Sciatic nerve (tissue), 2 donors: ENCODE measurements at regions not wholly inside any gene's neighbourhood (a gene's known extent, or its start where the extent isn't known, plus 50 kb on each side); places are given as distances from the start of the nearest gene placed in this dataset.

Experiments used
- ATAC-seq: fragments of 200-7000 bp; cut with Tn5 transposase; one replicate; pipeline ENCODE4 v1.9.1; 2020; ENCODE audit warnings: mild to moderate bottlenecking, moderate library complexity
- DNase-seq: peaks from one replicate; pipeline ENCODE4 v3.0.0-alpha.2; 2020; ENCODE audit warnings: low spot score
- intact Hi-C: fragments of 100-400 bp; cut with DNase I; formaldehyde crosslinking; loops from one replicate; pipeline ENCODE4 v1.14.2; 2022
- donor health status: DM: no; HTN: no; CAD: no.
- donor health status: DM: no; HTN: no; CAD: no.

DNA sequence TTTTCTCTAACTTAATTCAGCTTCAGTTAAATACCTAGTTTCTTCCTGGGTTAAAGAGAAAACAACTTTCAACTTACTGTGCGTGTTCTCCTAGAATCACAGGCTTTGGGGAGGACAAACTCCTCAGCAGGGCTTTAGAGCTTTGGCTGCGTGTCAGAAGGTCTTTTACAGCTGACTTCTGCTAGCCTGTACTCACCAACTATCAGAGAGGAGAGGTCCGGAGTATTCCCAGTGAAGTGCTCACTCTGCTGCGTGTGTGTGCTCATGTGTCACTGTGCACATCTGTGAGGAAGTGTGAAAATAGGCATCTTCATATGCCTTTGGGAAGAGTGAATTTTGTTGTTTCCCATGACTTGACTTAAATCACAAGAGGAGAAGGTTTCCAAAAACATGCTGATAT lies 423.2 kb upstream of the SGCD start:
- ATAC-seq (no peak), DNase-seq (no peak)
- intact Hi-C loops, result no loop called here

- intact Hi-C loops, result no loop called here
- DNase-seq (no peak), ATAC-seq (no peak)
These were observed 421.6 kb upstream of the SGCD start for GRCh38 chr5:155905364-155905763.

DNA sequence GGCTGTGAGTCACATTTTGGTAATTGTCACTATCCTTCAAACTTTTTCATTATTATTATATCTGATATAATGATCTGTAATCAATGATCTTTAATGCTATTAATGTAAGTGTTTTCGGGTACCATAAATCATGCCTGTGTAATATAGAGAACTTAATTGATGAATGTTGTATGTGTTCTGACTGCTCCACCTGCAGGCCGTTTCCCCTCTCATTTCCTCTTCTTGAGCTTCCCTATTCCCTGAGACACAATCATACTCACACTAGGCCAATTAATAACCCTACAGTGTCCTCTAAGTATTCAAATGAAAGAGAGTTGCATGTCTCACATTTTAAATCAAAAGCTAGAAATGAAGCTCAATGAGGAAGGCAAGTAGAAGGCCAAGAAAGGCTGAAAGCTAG lies 420.9 kb upstream of the SGCD start:
- intact Hi-C loops, result no loop called here
- DNase-seq (no peak), ATAC-seq (no peak)

- ATAC-seq (no peak), DNase-seq (no peak)
- intact Hi-C loops, result no loop called here
These were observed 418.4 kb upstream of the SGCD start for GRCh38 chr5:155908543-155908942.

- no peak for ATAC-seq
These were observed 414.7 kb upstream of the SGCD start for GRCh38 chr5:155912291-155912690.

GRCh38 chr5:155914766-155915165 lies 412.2 kb upstream of the SGCD start:
- no peak for DNase-seq
- intact Hi-C loops, result no loop called here
- ATAC-seq, result no peak

More at GRCh38 chr5:155912291-155912690, 414.7 kb upstream of the SGCD start:
- intact Hi-C loops, result no loop called here
- no peak for DNase-seq

DNA sequence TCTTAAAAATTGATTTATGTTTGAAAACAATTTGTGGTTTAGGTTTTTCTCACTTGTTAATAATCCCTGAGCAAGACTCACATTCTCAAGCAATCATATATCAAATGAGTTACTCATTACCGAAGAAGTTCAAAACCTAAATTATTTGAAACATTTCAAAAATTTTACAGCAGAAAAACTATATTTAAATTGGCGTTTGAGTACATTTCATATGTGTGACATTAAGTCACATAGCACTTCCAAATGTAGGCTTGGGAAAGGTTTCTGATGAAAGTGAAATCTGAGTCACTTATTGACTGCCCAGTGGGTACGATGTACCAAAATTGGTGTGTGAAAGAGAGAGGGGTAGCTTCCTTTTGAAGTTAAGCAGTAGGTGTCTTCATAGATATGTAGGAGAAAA lies 411.4 kb upstream of the SGCD start:
- ATAC-seq, result no peak
- intact Hi-C loops, result no loop called here
- no peak for DNase-seq

GRCh38 chr5:155919126-155919525 lies 407.8 kb upstream of the SGCD start:
- DNase-seq (no peak), ATAC-seq (peak; percentile 50)
- intact Hi-C loops, result no loop called here

DNA sequence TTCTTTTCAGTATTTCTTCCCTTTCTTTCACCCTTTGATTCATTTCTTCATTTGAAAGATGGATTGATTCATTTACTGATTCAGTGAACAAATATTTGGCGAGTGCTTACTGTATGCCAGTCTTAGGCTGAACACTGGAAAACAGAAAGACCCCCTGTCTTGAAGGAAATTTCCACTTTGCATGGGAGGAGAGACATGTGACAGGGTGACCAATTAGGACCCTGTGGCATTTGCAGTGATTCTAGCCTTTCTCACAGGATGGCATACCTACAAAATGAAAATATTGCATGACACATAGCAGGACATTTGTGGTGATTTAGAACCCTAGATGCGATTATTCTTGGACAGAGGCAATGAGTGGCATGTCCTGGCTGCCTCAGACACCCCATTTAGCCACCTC lies 407.2 kb upstream of the SGCD start:
- ATAC-seq (no peak), DNase-seq (no peak)
- intact Hi-C loops, result no loop called here

DNA sequence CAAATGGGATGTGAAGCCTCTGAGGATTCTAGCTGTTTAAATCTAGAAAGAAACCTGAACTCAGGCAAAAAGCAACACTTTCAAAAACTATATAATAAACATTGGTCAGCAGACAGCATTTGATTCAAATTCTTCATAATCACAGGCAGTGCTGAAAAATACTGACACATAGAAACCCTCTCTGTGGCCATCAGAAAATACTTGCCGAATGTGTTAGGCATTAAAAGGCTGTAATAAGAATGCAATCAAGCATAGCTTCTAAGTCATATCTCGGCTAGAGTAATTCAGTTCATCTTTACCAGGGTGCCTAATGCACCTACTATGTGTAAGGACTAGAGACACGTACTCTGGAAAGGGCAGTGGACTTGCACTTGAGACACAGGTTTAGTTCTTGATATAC lies 405.3 kb upstream of the SGCD start:
- ATAC-seq (no peak), DNase-seq (no peak)
- intact Hi-C loops, result no loop called here

DNA sequence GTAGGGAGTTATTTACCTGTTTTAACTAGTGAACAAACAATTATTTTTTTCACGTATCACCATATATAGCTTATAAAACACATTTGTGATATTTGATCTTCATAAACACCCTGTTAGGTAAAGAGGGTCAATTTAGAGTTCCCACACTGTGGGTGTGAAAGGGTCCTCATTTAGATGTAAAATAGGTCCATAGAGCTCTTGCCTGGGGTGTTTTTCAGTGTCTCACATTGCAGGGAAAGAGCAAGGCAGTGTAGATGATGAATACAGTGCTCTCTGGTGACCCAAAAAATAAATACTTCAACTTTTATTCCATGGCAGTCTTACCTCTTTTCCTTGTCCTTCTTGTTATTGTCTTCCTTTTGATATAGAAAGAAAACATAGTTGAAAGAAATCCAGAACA lies 403.2 kb upstream of the SGCD start:
- ATAC-seq, result no peak
- DNase-seq, result no peak
- intact Hi-C loops, result no loop called here

- no peak for ATAC-seq
- intact Hi-C loops, result no loop called here
- no peak for DNase-seq
These were observed 400.9 kb upstream of the SGCD start for GRCh38 chr5:155926031-155926430.

DNA sequence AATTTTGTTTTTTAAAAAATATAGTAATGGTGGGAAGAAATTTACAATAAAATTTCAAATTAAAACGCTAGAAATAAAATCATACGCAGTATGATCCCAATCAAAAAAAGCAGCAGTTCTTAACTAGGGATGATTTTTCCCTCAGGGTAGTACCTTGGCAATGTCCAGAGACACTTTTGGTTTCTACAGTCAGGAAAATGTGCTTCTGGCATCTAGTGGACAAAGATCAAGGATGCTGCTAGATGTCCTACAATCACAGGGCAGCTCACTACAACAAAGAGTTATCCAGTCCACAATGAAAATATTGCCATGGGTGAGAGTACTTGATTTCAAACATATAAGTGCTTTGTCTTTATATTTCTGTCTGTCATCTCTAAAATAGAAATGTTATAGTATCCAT lies 400.2 kb upstream of the SGCD start:
- no peak for DNase-seq
- no peak for ATAC-seq
- intact Hi-C loops, result no loop called here

DNA sequence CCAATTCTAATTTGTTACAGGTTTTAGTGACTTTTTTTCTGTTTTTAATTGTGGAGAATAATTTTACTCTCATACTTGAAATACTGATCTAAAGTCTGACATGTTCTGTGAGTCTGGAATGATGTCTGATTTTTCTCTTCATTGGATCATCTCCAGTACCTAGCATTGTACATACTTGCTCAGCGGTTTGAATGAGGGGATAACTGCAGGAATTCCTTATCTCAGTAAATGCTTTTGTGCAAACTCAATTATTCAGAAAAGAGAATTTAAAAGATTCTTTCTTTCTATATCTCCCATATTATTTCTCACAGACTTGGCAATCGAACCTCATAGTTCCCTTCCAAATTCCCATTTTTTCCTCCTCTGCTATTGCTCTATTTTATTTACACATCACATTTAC lies 397.9 kb upstream of the SGCD start:
- DNase-seq (no peak), ATAC-seq (no peak)
- intact Hi-C loops, result no loop called here

DNA sequence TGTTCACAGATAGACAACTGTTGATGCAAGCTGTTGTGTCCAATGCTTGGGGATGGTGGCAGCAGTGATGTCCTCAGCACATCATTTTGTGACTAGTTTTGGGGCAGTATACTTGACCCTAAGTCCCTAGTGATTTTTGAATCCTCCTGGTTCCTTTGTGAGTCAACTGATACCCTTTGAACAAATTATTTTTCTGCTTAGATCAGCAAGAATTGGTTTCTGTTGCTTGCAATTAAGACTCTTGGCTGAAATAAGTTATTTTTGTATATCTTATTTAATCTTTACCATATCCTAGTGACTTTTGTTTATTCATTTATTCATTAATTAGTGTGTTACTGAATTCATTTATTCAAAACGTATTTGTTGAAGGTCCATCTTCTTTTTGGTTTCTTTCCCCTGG lies 392.0 kb upstream of the SGCD start:
- intact Hi-C loops, result no loop called here
- DNase-seq, result no peak
- no peak for ATAC-seq

DNA sequence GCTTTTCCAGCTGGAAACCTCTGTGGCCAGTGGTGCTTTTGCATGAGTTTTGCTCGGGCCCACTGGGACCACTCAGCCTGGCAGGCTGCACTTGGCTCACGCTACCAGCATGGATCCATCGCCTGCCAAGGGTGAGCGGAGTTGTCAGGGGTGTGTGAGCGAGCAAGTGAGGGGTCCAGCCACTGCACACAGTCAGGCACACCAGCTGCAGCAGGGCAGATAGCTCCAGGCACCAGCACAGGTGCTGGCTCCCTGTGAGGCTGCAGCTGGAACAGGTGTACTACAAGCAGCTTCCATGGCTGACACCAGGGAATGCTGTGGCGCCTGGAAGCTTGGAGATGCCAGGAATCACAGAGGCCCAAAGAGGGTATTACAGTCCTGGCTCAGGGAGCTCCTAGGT lies 391.2 kb upstream of the SGCD start:
- DNase-seq (no peak), ATAC-seq (no peak)
- intact Hi-C loops, result no loop called here

GRCh38 chr5:155936520-155937406 lies 390.2 kb upstream of the SGCD start:
- DNase-seq, result no peak
- peak; percentile 17 for ATAC-seq

DNA sequence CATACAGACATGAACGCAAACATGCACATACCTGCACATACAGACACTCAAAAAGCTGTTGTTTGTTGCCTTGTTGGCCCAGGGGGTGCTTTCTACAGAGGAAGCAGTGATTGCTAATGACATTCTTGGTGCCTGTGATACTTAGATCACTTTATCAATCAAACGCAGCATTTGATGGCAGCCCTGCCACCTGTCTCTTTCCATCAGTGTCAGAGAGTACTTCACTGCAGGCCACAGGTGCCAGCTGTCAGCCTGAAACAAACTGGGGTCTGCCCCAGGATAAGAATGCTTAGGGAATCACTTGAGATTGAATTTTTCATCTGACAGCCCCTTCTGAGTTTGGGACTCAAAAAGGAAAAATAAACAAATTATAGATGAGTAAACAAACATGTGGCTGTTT lies 388.9 kb upstream of the SGCD start:
- DNase-seq (no peak), ATAC-seq (no peak)
- intact Hi-C loops, result no loop called here

More at GRCh38 chr5:155936520-155937406, 390.2 kb upstream of the SGCD start:
- intact Hi-C loops, result no loop called here

DNA sequence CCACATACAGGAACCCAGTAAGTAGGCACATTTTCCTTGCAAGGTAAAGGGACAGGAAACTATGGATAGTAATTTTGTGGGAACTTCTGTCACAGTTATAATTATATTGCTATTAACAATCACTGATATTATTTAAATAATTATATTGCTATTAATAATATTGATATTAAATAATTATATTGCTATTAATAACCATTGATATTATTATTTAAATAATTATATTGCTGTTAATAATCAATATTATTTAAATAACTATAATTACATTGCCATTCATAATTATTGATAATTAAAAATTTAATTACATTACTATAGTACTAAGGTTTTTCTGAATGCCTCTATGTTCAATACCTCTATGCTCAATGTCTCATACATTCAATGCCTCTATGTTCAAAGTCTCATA lies 385.6 kb upstream of the SGCD start:
- DNase-seq, result no peak
- intact Hi-C loops, result no loop called here
- no peak for ATAC-seq

- ATAC-seq (no peak), DNase-seq (peak; percentile 61)
- intact Hi-C loops, result no loop called here
These were observed 383.2 kb upstream of the SGCD start for GRCh38 chr5:155943516-155944407.
